Esophagus squamous epithelium (tissue), 4 donors: ENCODE measurements at regions not wholly inside any gene's neighbourhood (a gene's known extent, or its start where the extent isn't known, plus 50 kb on each side); places are given as distances from the start of the nearest gene placed in this dataset.

ENCODE experiments used
- CTCF ChIP-seq, 6 experiments: fragments of 450-650 bp in 4 of 6; fragments of 200-600 bp in 2 of 6; sonication (generic) in 2 of 6; IDR thresholded peaks; one replicate each; pipeline ENCODE4 v1.5.1; 2016 to 2019; ENCODE audit warnings: antibody characterized with exemption in 6 of 6, mild to moderate bottlenecking in 4 of 6, moderate library complexity in 4 of 6
- POLR2A ChIP-seq, 4 donors: fragments of 450-650 bp; IDR thresholded peaks; one replicate each; pipeline ENCODE4 v1.6.1; 2017; ENCODE audit warnings: antibody characterized with exemption in 4 of 4, mild to moderate bottlenecking in 4 of 4, moderate library complexity in 3 of 4

DNA sequence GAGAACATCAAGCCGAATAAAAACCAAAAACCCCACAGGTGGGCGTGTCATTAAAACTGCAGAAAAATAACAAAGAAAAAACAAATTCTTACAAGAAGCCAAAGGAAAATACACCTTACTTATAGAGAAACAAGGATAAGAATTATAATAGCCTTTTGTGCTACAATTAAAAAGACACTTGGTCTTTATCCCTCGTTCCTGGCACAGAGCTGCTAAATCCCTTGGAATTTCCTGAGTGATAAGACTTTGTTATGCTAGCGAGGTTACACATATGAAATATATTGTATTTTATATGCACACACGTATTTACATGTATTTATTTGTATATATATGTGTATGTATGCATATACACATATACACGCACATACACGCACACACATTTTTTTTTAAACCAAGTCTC is 325.3 kb upstream of the TFPI start:
- TF ChIP-seq POLR2A (IDR thresholded peaks at IDR 0.05) (no peak), CTCF (IDR thresholded peaks at IDR 0.05) (no peak)
